Fibroblast of lung (primary cell): ENCODE measurements at regions not wholly inside any gene's neighbourhood (a gene's known extent, or its start where the extent isn't known, plus 50 kb on each side); places are given as distances from the start of the nearest gene placed in this dataset.

ENCODE experiments used
- CTCF ChIP-seq, 2 donors: IDR thresholded peaks in 1 of 2; conservative IDR thresholded peaks in 1 of 2; 1 replicate in 1 of 2; 2 replicates in 1 of 2; pipeline ENCODE4 v1.5.1; 2011 to 2012; ENCODE audit warnings: low read length in 2 of 2, control low read depth in 1 of 2, inconsistent platforms in 1 of 2, low read depth in 1 of 2, mild to moderate bottlenecking in 1 of 2
- EZH2 ChIP-seq: IDR thresholded peaks from 2 replicates; pipeline ENCODE4 v1.5.1; 2012; ENCODE audit warnings: low read length, control low read depth, mild to moderate bottlenecking; ENCODE audit errors: missing control alignments

GRCh38 chr6:71529769-71530168 lies 241.2 kb downstream of the OGFRL1 start:
- no peak for TF ChIP-seq CTCF (conservative IDR thresholded peaks at IDR 0.05 in 1 of 2, IDR thresholded peaks at IDR 0.05 in 1 of 2; ENCODE audit: low read depth in 1 of 2, low read length in 2 of 2)
- TF ChIP-seq EZH2: no peak
